ENCODE measurements at regions not wholly inside any gene's neighbourhood (a gene's known extent, or its start where the extent isn't known, plus 50 kb on each side); places are given as distances from the start of the nearest gene placed in this dataset.

- no peak for TF ChIP-seq CTCF (IDR thresholded peaks at IDR 0.05; ENCODE audit: extremely low read depth, low read depth, low read length)
- no peak for DNase-seq (ENCODE audit: insufficient read length, low spot score, missing footprints)
- H4K20me1 ChIP-seq (ENCODE audit: insufficient read depth, low read length), result no peaks in the 10 kb centered on the region
- H3K27me3 ChIP-seq (ENCODE audit: insufficient read depth, low read length), result no peaks in the 10 kb centered on the region
- no peak overlapping the region for H2AFZ ChIP-seq (ENCODE audit: low read length)
- no peaks in the 10 kb centered on the region for H3K9me3 ChIP-seq (ENCODE audit: low read depth, low read length)
- H3K27ac ChIP-seq (ENCODE audit: low read depth, low read length), result no peak overlapping the region
- H3K4me2 ChIP-seq (ENCODE audit: insufficient read depth, low read length), result no peak overlapping the region
- H3K4me3 ChIP-seq (ENCODE audit: insufficient read depth, low read length), result no peak overlapping the region
- no peaks in the 10 kb centered on the region for H3K79me2 ChIP-seq (ENCODE audit: insufficient read depth, low read length)
- no peaks in the 10 kb centered on the region for H3K4me1 ChIP-seq (ENCODE audit: insufficient read depth, low read length)
- H3K36me3 ChIP-seq (ENCODE audit: insufficient read depth, low read length), result no peaks in the 10 kb centered on the region
These were observed 72.8 kb upstream of the FAM9A start for GRCh38 chrX:8873956-8874355.

- DNase-seq (ENCODE audit: insufficient read length, low spot score, missing footprints), result no peak
- H3K79me2 ChIP-seq (ENCODE audit: insufficient read depth, low read length), result no peaks in the 10 kb centered on the region
- H4K20me1 ChIP-seq (ENCODE audit: insufficient read depth, low read length), result no peaks in the 10 kb centered on the region
- no peaks in the 10 kb centered on the region for H3K36me3 ChIP-seq (ENCODE audit: insufficient read depth, low read length)
- no peaks in the 10 kb centered on the region for H3K27me3 ChIP-seq (ENCODE audit: insufficient read depth, low read length)
- H2AFZ ChIP-seq (ENCODE audit: low read length), result no peak overlapping the region
- H3K4me3 ChIP-seq (ENCODE audit: insufficient read depth, low read length), result no peak overlapping the region
- H3K4me2 ChIP-seq (ENCODE audit: insufficient read depth, low read length), result no peak overlapping the region
- H3K4me1 ChIP-seq (ENCODE audit: insufficient read depth, low read length), result no peaks in the 10 kb centered on the region
- H3K9me3 ChIP-seq (ENCODE audit: low read depth, low read length), result no peaks in the 10 kb centered on the region
- no peak for TF ChIP-seq CTCF (IDR thresholded peaks at IDR 0.05; ENCODE audit: extremely low read depth, low read depth, low read length)
- no peak overlapping the region for H3K27ac ChIP-seq (ENCODE audit: low read depth, low read length)
These were observed 71.9 kb upstream of the FAM9A start for GRCh38 chrX:8873102-8873501.

- no peak overlapping the region for H3K27ac ChIP-seq (ENCODE audit: low read depth, low read length)
- H3K79me2 ChIP-seq (ENCODE audit: insufficient read depth, low read length), result no peaks in the 10 kb centered on the region
- H3K36me3 ChIP-seq (ENCODE audit: insufficient read depth, low read length), result no peaks in the 10 kb centered on the region
- H3K4me1 ChIP-seq (ENCODE audit: insufficient read depth, low read length), result no peaks in the 10 kb centered on the region
- TF ChIP-seq CTCF (IDR thresholded peaks at IDR 0.05; ENCODE audit: extremely low read depth, low read depth, low read length), result no peak
- H4K20me1 ChIP-seq (ENCODE audit: insufficient read depth, low read length), result no peaks in the 10 kb centered on the region
- no peaks in the 10 kb centered on the region for H3K27me3 ChIP-seq (ENCODE audit: insufficient read depth, low read length)
- no peak overlapping the region for H2AFZ ChIP-seq (ENCODE audit: low read length)
- H3K9me3 ChIP-seq (ENCODE audit: low read depth, low read length), result no peaks in the 10 kb centered on the region
- no peak overlapping the region for H3K4me2 ChIP-seq (ENCODE audit: insufficient read depth, low read length)
- no peak for DNase-seq (ENCODE audit: insufficient read length, low spot score, missing footprints)
- H3K4me3 ChIP-seq (ENCODE audit: insufficient read depth, low read length), result no peak overlapping the region
These were observed 69.2 kb upstream of the FAM9A start for GRCh38 chrX:8870411-8870810.

- H3K79me2 ChIP-seq (ENCODE audit: insufficient read depth, low read length), result no peaks in the 10 kb centered on the region
- no peaks in the 10 kb centered on the region for H3K9me3 ChIP-seq (ENCODE audit: low read depth, low read length)
- H3K4me3 ChIP-seq (ENCODE audit: insufficient read depth, low read length), result no peak overlapping the region
- no peaks in the 10 kb centered on the region for H3K36me3 ChIP-seq (ENCODE audit: insufficient read depth, low read length)
- no peak overlapping the region for H2AFZ ChIP-seq (ENCODE audit: low read length)
- H3K4me1 ChIP-seq (ENCODE audit: insufficient read depth, low read length), result no peaks in the 10 kb centered on the region
- H3K4me2 ChIP-seq (ENCODE audit: insufficient read depth, low read length), result no peak overlapping the region
- no peak for DNase-seq (ENCODE audit: insufficient read length, low spot score, missing footprints)
- H3K27ac ChIP-seq (ENCODE audit: low read depth, low read length), result no peak overlapping the region
- no peak for TF ChIP-seq CTCF (IDR thresholded peaks at IDR 0.05; ENCODE audit: extremely low read depth, low read depth, low read length)
- H4K20me1 ChIP-seq (ENCODE audit: insufficient read depth, low read length), result no peaks in the 10 kb centered on the region
- H3K27me3 ChIP-seq (ENCODE audit: insufficient read depth, low read length), result no peaks in the 10 kb centered on the region
These were observed 68.6 kb upstream of the FAM9A start for GRCh38 chrX:8869812-8870211.
